SJCRH30 (cell line): ENCODE measurements at regions not wholly inside any gene's neighbourhood (a gene's known extent, or its start where the extent isn't known, plus 50 kb on each side); places are given as distances from the start of the nearest gene placed in this dataset.
A peak's percentile ranks its signal among the peaks of the same experiment; 100 is the strongest.

Experiments used
- DNase-seq, 2 experiments: peaks; one replicate each; pipeline ENCODE4 v3.0.0-alpha.2; 2015 to 2020
- H3K27ac ChIP-seq: fragments of 250-450 bp; sonication (Bioruptor Pico); 2 replicates; pipeline ENCODE4 v1.5.1; 2020; ENCODE audit warnings: mild to moderate bottlenecking, moderate library complexity
- H3K27me3 ChIP-seq: fragments of 250-450 bp; sonication (Bioruptor Pico); 2 replicates; pipeline ENCODE4 v1.5.1; 2020; ENCODE audit warnings: mild to moderate bottlenecking, moderate library complexity
- H3K36me3 ChIP-seq: fragments of 250-450 bp; sonication (Bioruptor Pico); 2 replicates; pipeline ENCODE4 v1.5.1; 2020; ENCODE audit warnings: mild to moderate bottlenecking, moderate library complexity
- H3K4me1 ChIP-seq: fragments of 250-450 bp; sonication (Bioruptor Pico); 2 replicates; pipeline ENCODE4 v1.5.1; 2020; ENCODE audit warnings: mild to moderate bottlenecking, moderate library complexity
- H3K4me3 ChIP-seq: fragments of 250-450 bp; sonication (Bioruptor Pico); 2 replicates; pipeline ENCODE4 v1.5.1; 2020; ENCODE audit warnings: mild to moderate bottlenecking, moderate library complexity
- H3K9me3 ChIP-seq: fragments of 250-450 bp; sonication (Bioruptor Pico); replicated peaks from 2 replicates; pipeline ENCODE4 v1.5.1; 2020; ENCODE audit warnings: mild to moderate bottlenecking, moderate library complexity

DNA sequence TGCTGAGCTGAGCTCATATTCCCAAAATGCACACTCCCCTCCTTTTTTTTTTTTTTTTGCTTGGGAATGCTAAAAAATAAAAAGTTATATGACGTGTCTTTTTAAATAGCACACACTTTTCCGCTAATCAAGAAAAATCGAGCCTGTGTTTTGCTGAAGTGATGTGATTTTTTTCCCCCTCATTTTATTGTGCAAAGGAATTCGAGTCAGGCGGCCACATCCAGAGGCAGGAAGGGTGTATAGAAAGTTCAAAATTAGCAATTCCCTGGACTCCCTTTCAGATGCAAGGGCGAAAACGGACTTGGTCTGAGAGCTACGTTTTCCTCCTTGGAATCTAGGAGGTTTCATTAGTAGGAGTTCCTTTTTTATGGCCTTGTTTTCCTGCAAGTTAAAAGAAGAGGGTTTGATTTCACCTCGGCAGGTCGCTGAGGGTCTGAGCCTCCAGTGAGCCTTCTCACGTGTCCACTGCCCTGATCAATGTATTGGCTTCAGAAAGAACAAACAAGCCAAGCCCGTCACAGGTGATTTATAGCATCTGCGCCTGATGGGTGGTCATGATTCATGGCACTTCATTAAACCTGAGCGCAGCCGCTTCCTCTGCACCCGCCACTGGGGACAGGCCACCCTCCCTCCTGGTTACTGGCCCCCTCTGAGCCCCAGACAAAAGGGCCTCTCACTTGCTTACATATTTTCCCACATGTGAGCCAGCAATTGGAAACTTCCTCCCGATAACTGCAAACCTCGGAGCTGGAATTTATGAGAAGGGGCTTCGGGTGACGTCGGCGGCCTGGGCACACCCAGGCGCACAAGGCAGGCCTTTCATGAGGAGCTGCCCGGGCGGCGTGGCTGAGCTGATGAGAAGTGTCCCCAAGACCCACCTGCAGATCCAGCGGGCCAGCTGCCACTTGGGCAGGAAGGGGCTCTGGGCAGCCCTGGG lies 64.4 kb upstream of the LINC01488 start:
- H3K27me3 ChIP-seq: no peaks in the 10 kb centered on the region
- no peaks in the 10 kb centered on the region for H3K36me3 ChIP-seq
- H3K9me3 ChIP-seq: no peaks in the 10 kb centered on the region
- H3K4me3 ChIP-seq: no peak overlapping the region
- peaks cover 27% of the 10 kb centered on the region for H3K4me1 ChIP-seq
- peak overlapping the region; percentile 14 for H3K27ac ChIP-seq
- DNase-seq: peak; percentile 40 to 57

DNA sequence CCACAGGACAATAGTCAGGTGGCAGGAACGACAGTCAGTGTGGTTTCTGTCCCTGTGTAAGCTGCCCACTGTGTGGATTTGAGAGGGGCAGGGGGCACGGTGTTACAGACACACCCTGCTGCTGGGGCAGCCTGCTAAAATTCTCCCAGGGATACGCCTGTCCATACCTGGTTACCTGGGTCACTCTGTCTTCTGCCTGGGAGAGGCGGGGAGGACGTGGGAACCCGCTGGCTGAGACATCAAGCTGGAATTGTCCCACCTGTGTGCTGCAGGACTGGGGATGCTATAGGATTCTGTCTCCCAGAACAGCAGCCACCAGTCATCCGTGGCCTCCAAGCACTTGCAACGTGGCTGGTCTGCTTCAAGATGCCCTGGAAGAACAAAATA lies 63.8 kb upstream of the LINC01488 start:
- H3K4me1 ChIP-seq: peaks cover 30% of the 10 kb centered on the region
- DNase-seq: no peak
- H3K27me3 ChIP-seq: no peaks in the 10 kb centered on the region
- H3K9me3 ChIP-seq: no peaks in the 10 kb centered on the region
- H3K36me3 ChIP-seq: no peaks in the 10 kb centered on the region
- H3K4me3 ChIP-seq: no peak overlapping the region
- peak overlapping the region; percentile 14; the same call in 1 of the 2 replicates for H3K27ac ChIP-seq

DNA sequence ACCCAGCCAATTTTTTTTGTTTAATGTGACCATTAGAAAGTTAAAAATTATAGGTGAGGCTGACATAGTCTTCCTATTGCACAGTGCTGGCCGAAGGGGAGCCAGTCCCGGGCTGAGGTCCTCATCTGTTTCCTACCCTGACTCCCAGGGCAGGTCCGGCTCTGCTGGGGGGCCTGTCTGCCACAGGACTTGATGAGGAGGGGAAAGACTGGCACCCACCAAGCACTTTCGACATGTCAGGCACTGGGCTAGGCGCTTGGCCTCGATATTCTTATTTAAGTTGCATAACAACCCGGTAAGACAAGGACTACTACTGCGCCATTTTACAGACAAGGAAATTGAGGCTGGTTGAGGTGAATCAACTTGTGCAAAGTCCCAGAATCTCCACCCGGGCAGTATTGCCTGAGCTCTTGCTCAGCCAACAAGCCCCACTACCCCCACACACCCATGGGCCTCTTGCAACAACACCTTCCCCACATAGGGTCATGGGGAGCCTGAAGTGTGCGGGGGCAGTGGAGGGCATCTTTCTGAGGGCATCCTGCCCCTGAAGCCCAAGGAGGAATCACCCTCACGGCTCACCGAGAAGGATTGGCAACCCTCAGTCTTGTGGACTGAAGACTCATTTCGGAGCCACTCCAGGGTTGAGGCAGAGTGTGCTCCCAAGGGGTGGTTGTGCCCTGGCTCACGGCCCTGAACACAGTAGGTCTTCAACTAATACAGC lies 62.7 kb upstream of the LINC01488 start:
- Histone ChIP-seq H3K4me1 (peaks cover 30% of the 10 kb centered on the region), H3K9me3 (no peaks in the 10 kb centered on the region), H3K36me3 (no peaks in the 10 kb centered on the region), H3K27ac (no peak overlapping the region), H3K4me3 (no peak overlapping the region), H3K27me3 (no peaks in the 10 kb centered on the region)
- no peak for DNase-seq

DNA sequence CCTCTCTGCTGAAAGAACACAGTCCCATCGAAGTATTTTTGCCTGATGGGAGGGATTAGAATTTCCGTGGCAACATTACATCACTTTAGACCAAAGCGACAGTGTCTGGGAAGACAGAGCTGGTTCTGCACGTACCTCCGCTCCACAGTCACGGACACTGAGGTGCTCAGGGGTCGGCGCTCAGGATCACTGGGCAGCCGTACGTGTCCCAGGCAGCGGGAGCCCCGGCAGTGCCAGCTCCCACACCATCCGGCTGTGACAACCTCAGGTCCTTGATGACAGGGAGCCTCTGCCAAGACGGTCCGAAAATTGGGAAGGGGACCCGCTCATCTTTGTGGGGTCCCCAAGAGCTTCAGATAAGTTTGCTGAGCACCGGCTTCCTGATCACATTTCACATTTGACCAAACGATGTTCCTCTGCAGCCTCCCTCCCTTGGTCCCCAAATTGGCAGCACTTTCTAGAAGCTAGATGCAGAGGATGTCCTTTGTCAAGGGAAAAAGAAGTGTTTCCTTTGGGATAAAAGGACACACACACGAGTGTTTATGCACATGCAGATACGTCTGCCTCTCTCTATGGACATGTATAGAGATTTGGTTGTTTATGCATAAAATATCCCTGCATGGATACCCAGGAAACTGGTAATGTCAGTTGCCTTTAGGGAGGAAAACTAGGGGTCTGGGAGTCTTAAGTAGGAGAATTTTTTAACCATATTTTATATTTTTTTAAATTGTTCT lies 61.6 kb upstream of the LINC01488 start:
- peaks cover 2% of the 10 kb centered on the region; the same call in 1 of the 2 replicates for H3K9me3 ChIP-seq
- H3K27me3 ChIP-seq: no peaks in the 10 kb centered on the region
- H3K4me1 ChIP-seq: peaks cover 30% of the 10 kb centered on the region
- peak overlapping the region; percentile 90 for H3K27ac ChIP-seq
- no peaks in the 10 kb centered on the region for H3K36me3 ChIP-seq
- no peak overlapping the region for H3K4me3 ChIP-seq
- DNase-seq: no peak

DNA sequence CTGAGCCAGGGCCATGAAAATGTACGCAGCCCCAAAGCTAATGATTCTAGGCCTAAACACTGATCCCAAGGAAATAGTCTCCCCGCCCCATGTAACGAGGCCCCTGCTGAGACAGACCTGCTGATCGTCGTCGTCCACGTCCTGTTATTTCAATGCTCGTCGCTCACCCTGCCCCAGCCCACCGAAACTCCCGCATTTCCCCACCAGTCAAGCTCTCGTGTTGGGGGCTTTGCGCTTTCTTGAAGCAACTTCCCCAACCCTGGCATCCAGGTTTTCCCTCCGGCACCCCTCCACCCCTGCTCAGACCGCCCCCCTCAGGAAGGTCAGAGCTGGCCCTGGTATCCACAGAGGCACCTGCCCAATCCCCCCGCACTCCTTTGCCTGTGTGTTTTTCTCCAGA lies 58.8 kb upstream of the LINC01488 start:
- Histone ChIP-seq H3K4me1 (peaks cover 34% of the 10 kb centered on the region), H3K36me3 (no peaks in the 10 kb centered on the region), H3K27ac (no peak overlapping the region), H3K27me3 (no peaks in the 10 kb centered on the region), H3K9me3 (peaks cover 4% of the 10 kb centered on the region; the same call in 1 of the 2 replicates), H3K4me3 (no peak overlapping the region)
- DNase-seq: no peak

DNA sequence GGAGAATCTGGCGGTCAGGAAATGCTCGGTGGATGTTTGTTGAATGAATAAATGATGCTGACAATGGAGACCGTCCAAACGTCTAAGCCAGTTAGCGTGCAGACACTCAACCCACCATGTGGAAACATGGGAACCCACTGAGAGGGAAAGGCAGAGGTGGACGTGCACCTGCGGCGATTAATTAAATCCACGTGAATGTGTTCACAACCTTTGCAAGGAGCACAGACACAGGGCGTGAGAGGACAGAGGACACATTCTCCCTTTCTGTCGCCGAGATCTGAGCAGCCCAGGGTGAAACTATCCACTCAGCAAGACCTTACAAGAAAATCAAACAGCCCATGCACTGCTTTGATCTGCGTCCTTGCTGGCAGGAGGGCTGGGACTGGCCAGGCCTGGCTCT lies 58.3 kb upstream of the LINC01488 start:
- H3K36me3 ChIP-seq: no peaks in the 10 kb centered on the region
- no peaks in the 10 kb centered on the region for H3K27me3 ChIP-seq
- no peak overlapping the region for H3K4me3 ChIP-seq
- peaks cover 35% of the 10 kb centered on the region for H3K4me1 ChIP-seq
- H3K9me3 ChIP-seq: peaks cover 4% of the 10 kb centered on the region; the same call in 1 of the 2 replicates
- DNase-seq: no peak
- no peak overlapping the region for H3K27ac ChIP-seq

DNA sequence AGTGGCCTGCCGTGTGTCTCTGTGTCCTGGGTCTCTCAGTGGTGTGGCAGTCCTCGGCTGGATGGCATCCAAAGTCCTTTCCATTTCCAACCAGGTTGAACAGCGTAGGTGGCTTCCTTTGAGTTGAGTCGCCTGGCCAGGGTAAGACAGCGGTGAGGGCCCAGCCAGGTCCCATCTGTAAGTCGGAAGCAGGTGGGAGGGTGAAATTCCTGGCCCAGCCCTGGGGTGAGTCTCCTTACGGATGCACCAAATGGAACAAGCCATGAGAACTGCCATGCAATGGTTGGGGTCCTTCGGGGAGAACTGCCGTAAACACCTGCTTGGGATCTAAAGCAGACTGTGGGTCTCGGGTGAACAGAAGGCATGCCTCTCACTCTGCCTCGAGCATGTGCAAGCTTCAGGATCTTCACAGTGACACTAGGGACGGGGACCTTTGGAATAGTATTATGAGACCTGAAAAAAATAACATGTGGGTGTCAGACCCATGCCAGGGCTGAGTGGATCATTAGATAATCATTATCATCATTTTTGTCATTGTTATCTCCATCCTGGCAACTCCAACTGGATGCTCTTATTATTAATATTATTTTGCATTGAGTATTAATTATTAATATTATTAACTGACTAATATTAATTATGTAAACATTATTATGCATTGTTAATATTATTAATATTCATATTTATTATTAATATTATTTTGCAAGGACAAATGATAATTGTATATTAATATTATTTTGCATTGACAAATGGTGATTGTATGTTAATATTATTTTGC lies 57.7 kb upstream of the LINC01488 start:
- DNase-seq: no peak
- Histone ChIP-seq H3K36me3 (no peaks in the 10 kb centered on the region), H3K4me1 (peaks cover 35% of the 10 kb centered on the region), H3K27me3 (no peaks in the 10 kb centered on the region), H3K27ac (no peak overlapping the region), H3K9me3 (peaks cover 4% of the 10 kb centered on the region; the same call in 1 of the 2 replicates), H3K4me3 (no peak overlapping the region)

DNA sequence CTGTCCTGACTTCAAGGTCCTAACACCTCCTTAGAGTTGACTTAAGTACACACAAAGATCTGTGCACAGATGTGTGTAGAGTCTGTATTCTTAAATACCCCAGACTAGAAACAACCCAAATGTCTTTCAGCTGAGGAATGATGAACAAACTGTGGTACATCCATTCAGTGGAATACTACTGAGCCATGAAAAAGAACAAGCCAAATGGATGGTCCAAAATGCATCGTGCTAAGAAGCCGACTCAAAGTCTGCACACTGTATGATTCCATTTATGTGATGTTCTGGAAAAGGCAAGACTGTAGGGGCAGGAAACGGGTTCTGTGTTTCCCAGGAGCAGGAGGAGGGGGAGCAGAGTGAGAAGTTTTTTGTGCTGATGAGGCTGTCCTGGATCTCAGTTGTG lies 56.7 kb upstream of the LINC01488 start:
- no peak overlapping the region for H3K27ac ChIP-seq
- H3K4me1 ChIP-seq: peaks cover 32% of the 10 kb centered on the region
- DNase-seq: no peak
- H3K27me3 ChIP-seq: no peaks in the 10 kb centered on the region
- H3K36me3 ChIP-seq: no peaks in the 10 kb centered on the region
- no peak overlapping the region for H3K4me3 ChIP-seq
- H3K9me3 ChIP-seq: peaks cover 4% of the 10 kb centered on the region; the same call in 1 of the 2 replicates

DNA sequence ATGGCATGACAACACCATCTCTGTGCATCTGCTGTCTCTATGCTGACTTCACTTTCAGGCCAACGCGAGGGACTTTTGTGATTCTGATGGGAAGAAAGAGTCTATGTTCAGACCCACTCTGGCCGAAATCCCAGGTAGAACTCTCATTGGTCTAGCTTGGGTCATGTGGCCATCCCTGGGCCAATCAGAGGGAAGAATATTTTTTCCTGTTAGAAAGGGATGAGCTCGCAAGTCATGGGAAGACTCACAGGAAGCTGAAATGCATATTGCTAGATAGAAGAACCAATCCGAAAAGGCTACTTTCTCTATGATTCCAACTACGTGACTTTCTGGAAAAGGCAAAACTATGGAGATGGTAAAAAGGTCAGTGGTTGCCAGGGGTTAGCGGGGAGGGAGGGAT lies 56.0 kb upstream of the LINC01488 start:
- H3K27ac ChIP-seq: no peak overlapping the region
- no peak for DNase-seq

DNA sequence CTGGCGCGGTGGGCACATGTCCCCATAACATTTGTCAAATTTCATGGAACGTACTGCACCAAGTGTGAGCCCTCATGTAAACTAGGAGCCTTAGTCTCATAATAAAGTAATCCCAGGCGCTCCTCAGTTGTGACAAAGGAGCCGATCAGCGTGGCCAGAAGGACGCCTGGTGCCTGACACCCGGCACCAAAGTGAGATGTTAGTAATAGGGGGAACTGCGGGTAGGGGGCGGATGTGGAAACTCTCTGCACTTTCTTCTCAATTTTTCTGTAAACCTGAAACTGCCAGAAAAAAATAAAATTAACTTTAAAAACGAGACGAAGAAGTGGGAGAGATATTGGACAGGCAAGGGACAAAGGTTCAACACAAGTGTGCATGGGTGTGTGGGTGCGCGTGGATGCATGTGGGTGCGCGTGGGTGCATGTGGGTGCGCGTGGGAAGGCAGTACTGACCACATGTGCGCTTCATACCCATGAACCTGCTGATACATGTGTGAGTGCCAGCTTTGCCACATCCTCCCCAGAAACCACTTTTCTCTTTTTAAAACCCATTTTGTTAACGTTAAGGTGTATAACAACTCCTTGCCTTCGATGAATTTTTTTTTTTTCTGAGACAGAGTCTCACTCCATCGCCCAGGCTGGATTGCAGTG lies 55.4 kb upstream of the LINC01488 start:
- Histone ChIP-seq H3K36me3 (no peaks in the 10 kb centered on the region), H3K27me3 (no peaks in the 10 kb centered on the region), H3K4me3 (no peak overlapping the region), H3K4me1 (peaks cover 23% of the 10 kb centered on the region), H3K9me3 (peaks cover 4% of the 10 kb centered on the region; the same call in 1 of the 2 replicates), H3K27ac (no peak overlapping the region)
- no peak for DNase-seq

More for the DNA sequence above, 56.0 kb upstream of the LINC01488 start:
- H3K36me3 ChIP-seq: no peaks in the 10 kb centered on the region
- no peak overlapping the region for H3K4me3 ChIP-seq
- H3K4me1 ChIP-seq: peaks cover 25% of the 10 kb centered on the region
- no peaks in the 10 kb centered on the region for H3K27me3 ChIP-seq
- peaks cover 4% of the 10 kb centered on the region; the same call in 1 of the 2 replicates for H3K9me3 ChIP-seq

DNA sequence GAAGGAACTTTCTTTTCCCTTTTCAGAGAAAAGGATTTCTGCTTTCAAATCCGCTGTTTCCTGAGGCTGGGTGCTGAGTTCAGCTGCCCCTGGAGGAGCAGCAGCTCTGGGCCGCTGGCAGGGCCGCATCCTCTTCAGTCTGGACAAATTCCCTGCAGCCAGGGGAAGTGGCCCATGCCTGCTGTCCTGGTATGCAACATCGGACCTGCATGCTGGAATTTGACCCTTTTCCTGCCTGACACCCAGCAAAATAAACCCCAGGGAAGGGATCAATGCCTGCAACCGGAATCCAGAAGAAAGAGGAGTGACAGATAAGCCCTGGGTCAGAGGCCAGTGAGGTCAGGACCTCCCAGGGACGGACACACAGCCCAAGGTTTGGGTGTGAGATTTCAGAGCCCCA lies 54.1 kb upstream of the LINC01488 start:
- Histone ChIP-seq H3K4me3 (no peak overlapping the region), H3K27ac (no peak overlapping the region), H3K36me3 (no peaks in the 10 kb centered on the region), H3K9me3 (peaks cover 4% of the 10 kb centered on the region; the same call in 1 of the 2 replicates), H3K4me1 (peaks cover 25% of the 10 kb centered on the region), H3K27me3 (no peaks in the 10 kb centered on the region)
- peak in 1 of 2 experiments; percentile 26 for DNase-seq

DNA sequence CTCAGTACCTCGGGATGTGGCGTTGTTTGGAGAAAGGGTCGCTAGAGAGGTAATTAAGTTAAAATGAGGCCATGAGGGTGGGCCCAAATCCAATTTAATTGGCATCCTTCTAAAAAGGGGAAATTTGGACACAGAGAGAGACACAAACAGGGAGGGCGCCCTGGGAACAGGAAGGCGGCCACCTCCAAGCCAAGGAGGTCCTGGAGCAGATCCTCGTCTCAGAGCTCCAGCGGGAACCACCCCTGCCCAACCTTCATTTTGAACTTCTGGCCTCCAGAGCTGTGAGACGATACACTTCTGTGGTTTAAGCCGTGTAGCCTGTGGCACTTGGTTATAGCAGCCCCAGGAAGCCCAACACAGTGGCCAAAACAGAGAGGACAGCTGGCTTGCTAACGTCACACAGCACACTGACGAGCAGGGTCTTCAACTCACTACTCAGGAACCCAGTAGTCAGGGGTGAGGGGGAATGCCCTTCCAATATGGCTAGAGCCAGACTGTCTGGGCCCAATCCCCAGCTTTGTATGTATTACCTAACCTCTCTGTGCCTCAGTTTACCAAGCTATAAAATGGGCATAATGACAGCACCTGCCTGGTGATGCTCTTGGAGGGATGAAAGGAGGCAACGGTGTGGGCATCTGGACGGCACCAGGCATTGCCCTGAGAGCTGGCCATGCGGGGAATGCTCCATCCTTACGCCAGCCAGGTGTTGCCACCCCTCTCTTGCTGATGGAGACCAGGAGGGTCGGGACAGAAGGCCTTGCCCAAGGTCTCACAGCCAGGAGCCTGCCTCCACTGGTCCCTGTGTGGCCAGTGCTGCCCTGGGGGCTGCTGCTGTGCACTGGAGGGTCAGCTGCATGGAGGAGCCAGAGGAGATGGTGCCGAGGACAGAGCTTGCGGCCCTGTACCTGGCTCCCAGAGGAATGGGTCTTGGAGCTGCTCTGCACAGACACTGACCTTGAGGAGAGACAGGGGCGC lies 53.3 kb upstream of the LINC01488 start:
- H3K36me3 ChIP-seq: no peaks in the 10 kb centered on the region
- H3K27me3 ChIP-seq: no peaks in the 10 kb centered on the region

More for the DNA sequence above, 53.3 kb upstream of the LINC01488 start:
- DNase-seq: no peak
- Histone ChIP-seq H3K9me3 (peaks cover 4% of the 10 kb centered on the region; the same call in 1 of the 2 replicates), H3K27ac (no peak overlapping the region), H3K4me1 (peaks cover 33% of the 10 kb centered on the region), H3K4me3 (no peak overlapping the region)
